Immature natural killer cell (primary cell): ENCODE measurements at regions not wholly inside any gene's neighbourhood (a gene's known extent, or its start where the extent isn't known, plus 50 kb on each side); places are given as distances from the start of the nearest gene placed in this dataset.
"Not testable (repeated sequence)": the region's sequence is repeated elsewhere in the genome, so short reads cannot be mapped to it uniquely, and the experiment has no call there.

Experiments used
- DNase-seq, 3 donors: peaks; one replicate each; pipeline ENCODE4 v3.0.0; 2022; ENCODE audit warnings: mixed read lengths in 1 of 3
- H3K27ac Mint-ChIP-seq, 6 donors: one replicate each; pipeline ENCODE4 v1.8.0; 2020; ENCODE audit warnings: mixed read lengths in 6 of 6, mild to moderate bottlenecking in 5 of 6, inconsistent platforms in 4 of 6, moderate library complexity in 3 of 6
- H3K27me3 Mint-ChIP-seq, 3 donors: one replicate each; pipeline ENCODE4 v1.8.0; 2020 to 2021; ENCODE audit warnings: low read depth in 3 of 3, mild to moderate bottlenecking in 3 of 3, mixed read lengths in 3 of 3, moderate library complexity in 3 of 3, inconsistent platforms in 1 of 3
- H3K36me3 Mint-ChIP-seq, 3 donors: one replicate each; pipeline ENCODE4 v1.8.0; 2020; ENCODE audit warnings: mixed read lengths in 3 of 3, inconsistent platforms in 2 of 3, mild to moderate bottlenecking in 2 of 3
- H3K4me1 Mint-ChIP-seq, 2 donors: one replicate each; pipeline ENCODE4 v1.8.0; 2020; ENCODE audit warnings: inconsistent platforms in 2 of 2, mild to moderate bottlenecking in 2 of 2, mixed read lengths in 2 of 2, moderate library complexity in 1 of 2
- H3K4me3 Mint-ChIP-seq, 5 donors: one replicate each; pipeline ENCODE4 v1.8.0; 2020; ENCODE audit warnings: mild to moderate bottlenecking in 5 of 5, mixed read lengths in 5 of 5, inconsistent platforms in 3 of 5, moderate library complexity in 3 of 5
- H3K9me3 Mint-ChIP-seq, 6 donors: one replicate each; pipeline ENCODE4 v1.8.0; 2020; ENCODE audit warnings: mild to moderate bottlenecking in 6 of 6, mixed read lengths in 6 of 6, inconsistent platforms in 4 of 6, moderate library complexity in 3 of 6

GRCh38 chr1:38656726-38657125 is 202.8 kb downstream of the RRAGC start:
- Mint-ChIP-seq H3K9me3 (no peaks in the 10 kb centered on the region), H3K36me3 (no peaks in the 10 kb centered on the region), H3K27ac (no peak overlapping the region), H3K4me3 (no peak overlapping the region), H3K27me3 (peaks cover 2 to 9% (median 4%) of the 10 kb centered on the region in 3 donors), H3K4me1 (no peaks in the 10 kb centered on the region)
- DNase-seq: no peak

DNA sequence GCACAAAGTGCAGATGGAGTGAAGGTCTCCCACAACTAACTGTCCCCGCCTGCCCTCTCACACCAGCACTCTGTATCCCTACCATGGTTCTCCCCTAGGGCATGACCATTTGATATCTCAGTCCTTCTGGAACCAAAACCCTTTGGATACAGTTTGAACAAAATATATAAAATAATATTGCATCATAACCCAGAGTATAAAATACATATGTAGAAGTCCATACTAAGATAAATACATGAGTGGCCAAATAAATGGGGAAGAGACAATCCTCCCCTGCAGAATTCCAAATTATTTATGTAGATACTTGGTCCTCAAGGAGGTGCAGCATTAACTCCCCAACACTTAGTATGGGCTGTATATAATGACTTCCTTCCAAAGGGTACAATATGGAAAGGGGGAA is 207.4 kb downstream of the RRAGC start:
- no peak overlapping the region for H3K4me3 Mint-ChIP-seq
- no peaks in the 10 kb centered on the region for H3K4me1 Mint-ChIP-seq
- no peak overlapping the region for H3K27ac Mint-ChIP-seq
- H3K27me3 Mint-ChIP-seq: peaks cover 0 to 8% (median 4%) of the 10 kb centered on the region in 3 donors
- DNase-seq: no peak
- no peaks in the 10 kb centered on the region for H3K36me3 Mint-ChIP-seq
- no peaks in the 10 kb centered on the region for H3K9me3 Mint-ChIP-seq

DNA sequence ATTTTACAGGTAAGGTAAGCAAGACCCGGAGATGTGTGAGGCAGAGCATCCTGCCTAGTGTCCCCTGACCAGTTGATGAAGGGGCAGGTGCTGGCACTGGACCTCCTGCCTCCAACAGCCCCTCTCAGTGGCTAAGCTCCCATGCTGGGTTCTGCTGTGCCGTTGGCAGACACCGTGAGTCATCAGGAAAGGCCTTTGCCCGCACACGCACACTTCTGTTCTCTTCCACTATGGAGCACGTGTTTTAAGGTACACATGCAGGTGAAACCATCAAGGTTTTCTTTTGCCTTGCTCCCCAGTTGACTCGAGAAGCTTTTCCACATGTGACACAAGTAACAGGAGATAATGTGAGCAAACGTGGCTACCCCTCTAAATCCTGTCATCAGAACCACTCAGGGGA is 207.9 kb downstream of the RRAGC start:
- H3K27me3 Mint-ChIP-seq: peaks cover 0 to 7% (median 4%) of the 10 kb centered on the region in 3 donors
- H3K36me3 Mint-ChIP-seq: no peaks in the 10 kb centered on the region
- H3K4me1 Mint-ChIP-seq: no peaks in the 10 kb centered on the region
- DNase-seq: no peak
- no peak overlapping the region for H3K27ac Mint-ChIP-seq
- no peaks in the 10 kb centered on the region for H3K9me3 Mint-ChIP-seq
- no peak overlapping the region for H3K4me3 Mint-ChIP-seq

GRCh38 chr1:38648417-38648816 is 211.2 kb downstream of the RRAGC start:
- Mint-ChIP-seq H3K9me3 (no peaks in the 10 kb centered on the region), H3K4me1 (no peaks in the 10 kb centered on the region), H3K36me3 (no peaks in the 10 kb centered on the region), H3K27ac (no peak overlapping the region), H3K27me3 (peaks cover 4 to 9% (median 6%) of the 10 kb centered on the region in 3 donors), H3K4me3 (no peak overlapping the region)
- no peak for DNase-seq

- not testable (repeated sequence) for H3K36me3 Mint-ChIP-seq, H3K4me3 Mint-ChIP-seq, H3K4me1 Mint-ChIP-seq, H3K9me3 Mint-ChIP-seq, DNase-seq, H3K27ac Mint-ChIP-seq, H3K27me3 Mint-ChIP-seq
Measured at GRCh38 chr1:38647341-38647740, 212.2 kb downstream of the RRAGC start.

- Mint-ChIP-seq H3K4me1 (no peaks in the 10 kb centered on the region), H3K27ac (no peak overlapping the region), H3K9me3 (no peaks in the 10 kb centered on the region), H3K36me3 (no peaks in the 10 kb centered on the region), H3K27me3 (peaks cover 6 to 12% (median 7%) of the 10 kb centered on the region in 3 donors), H3K4me3 (no peak overlapping the region)
- DNase-seq: no peak
Measured at GRCh38 chr1:38644092-38644491, 215.5 kb downstream of the RRAGC start.

DNA sequence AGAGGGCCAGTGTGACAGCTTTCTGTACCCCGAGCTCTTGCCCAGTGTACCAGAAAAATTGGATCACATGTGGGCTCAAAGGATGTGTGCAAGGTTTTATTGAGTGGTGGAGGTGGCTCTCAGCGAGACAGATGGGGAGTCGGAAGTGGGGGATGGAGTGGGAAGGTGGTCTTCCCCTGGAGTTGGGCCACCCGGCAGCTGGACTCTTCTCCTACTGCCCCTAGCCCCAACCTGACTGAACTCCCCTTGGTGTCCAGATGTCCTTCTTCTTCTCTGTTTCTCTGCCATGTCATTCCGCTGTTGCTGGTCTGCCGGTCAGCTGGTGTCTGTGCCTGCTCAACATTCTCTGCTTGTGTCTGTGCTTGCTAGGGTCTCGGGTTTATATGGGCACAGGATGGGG is 217.9 kb downstream of the RRAGC start:
- no peak overlapping the region for H3K27ac Mint-ChIP-seq
- no peaks in the 10 kb centered on the region for H3K36me3 Mint-ChIP-seq
- no peak overlapping the region for H3K4me3 Mint-ChIP-seq
- no peaks in the 10 kb centered on the region for H3K9me3 Mint-ChIP-seq
- no peaks in the 10 kb centered on the region for H3K4me1 Mint-ChIP-seq
- no peak for DNase-seq
- H3K27me3 Mint-ChIP-seq: peaks cover 6 to 16% (median 11%) of the 10 kb centered on the region in 3 donors

DNA sequence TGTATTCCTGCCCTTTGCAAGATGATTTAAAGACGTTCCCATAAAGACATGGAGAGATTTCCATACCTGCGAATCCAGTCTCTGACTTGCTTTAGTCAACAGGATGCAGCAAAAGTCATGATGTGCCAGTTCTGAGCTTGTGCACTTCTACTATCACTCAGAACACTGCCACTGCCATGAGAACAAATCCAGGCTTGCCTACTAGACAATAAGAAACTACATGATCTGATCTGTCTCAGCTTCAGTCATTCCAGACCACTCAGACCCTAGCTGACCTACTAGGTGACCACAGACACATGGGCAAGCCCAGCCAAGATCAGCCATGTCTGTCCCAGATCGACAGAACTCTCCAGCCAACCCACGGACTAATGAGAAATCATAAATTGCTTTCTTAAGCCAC is 219.2 kb downstream of the RRAGC start:
- Mint-ChIP-seq H3K4me1 (no peaks in the 10 kb centered on the region), H3K9me3 (no peaks in the 10 kb centered on the region), H3K27ac (no peak overlapping the region), H3K36me3 (no peaks in the 10 kb centered on the region), H3K4me3 (no peak overlapping the region), H3K27me3 (peaks cover 4 to 12% (median 9%) of the 10 kb centered on the region in 3 donors)
- DNase-seq: no peak

DNA sequence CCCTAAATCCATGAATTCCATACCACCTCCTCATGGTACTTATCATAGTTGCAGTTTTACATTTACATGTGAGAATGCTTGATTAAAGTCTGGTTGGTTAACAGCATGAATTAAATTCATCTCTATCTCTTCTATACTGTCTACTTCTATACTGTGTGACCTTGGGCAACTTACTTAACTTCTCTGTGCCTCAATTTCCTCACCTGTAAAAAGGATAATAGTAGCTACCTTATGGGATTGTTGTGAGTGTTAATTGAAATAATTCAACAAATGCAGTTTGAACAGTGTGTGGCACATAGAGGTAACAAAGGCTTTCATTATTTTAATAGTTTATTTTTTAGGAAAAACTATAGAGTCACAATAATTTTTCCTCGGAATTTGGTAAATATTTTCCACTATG is 231.3 kb downstream of the RRAGC start:
- Mint-ChIP-seq H3K4me1 (no peaks in the 10 kb centered on the region), H3K27ac (no peak overlapping the region), H3K4me3 (no peak overlapping the region), H3K36me3 (no peaks in the 10 kb centered on the region), H3K9me3 (peaks cover 0 to 2% (median 0%) of the 10 kb centered on the region in 6 donors), H3K27me3 (peaks cover 2 to 15% (median 5%) of the 10 kb centered on the region in 3 donors)
- DNase-seq: no peak

DNA sequence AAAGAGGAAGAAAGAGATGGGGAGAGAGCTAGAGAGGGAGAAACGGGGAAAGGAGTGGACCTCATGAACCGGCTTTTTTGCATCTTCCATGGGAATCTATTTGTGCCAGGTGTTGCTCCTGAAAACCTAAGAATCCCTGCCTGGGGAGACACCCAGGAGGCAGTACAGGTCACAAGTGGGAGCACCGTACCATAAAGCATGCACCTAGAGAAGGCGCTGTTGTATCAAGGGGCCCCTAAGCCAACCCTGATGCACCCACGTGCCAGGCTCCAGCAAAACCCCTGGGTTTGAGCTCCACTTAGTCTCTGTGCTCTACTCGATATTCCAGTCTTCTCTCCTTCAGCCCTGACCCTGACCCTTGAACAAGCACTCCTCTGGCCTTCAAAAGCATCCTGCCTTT is 233.6 kb downstream of the RRAGC start:
- peaks cover 0 to 2% (median 0%) of the 10 kb centered on the region in 6 donors for H3K9me3 Mint-ChIP-seq
- H3K4me3 Mint-ChIP-seq: no peak overlapping the region
- peaks cover 2 to 8% (median 3%) of the 10 kb centered on the region in 3 donors for H3K27me3 Mint-ChIP-seq
- no peak for DNase-seq
- H3K27ac Mint-ChIP-seq: no peak overlapping the region
- H3K4me1 Mint-ChIP-seq: no peaks in the 10 kb centered on the region
- no peaks in the 10 kb centered on the region for H3K36me3 Mint-ChIP-seq

DNA sequence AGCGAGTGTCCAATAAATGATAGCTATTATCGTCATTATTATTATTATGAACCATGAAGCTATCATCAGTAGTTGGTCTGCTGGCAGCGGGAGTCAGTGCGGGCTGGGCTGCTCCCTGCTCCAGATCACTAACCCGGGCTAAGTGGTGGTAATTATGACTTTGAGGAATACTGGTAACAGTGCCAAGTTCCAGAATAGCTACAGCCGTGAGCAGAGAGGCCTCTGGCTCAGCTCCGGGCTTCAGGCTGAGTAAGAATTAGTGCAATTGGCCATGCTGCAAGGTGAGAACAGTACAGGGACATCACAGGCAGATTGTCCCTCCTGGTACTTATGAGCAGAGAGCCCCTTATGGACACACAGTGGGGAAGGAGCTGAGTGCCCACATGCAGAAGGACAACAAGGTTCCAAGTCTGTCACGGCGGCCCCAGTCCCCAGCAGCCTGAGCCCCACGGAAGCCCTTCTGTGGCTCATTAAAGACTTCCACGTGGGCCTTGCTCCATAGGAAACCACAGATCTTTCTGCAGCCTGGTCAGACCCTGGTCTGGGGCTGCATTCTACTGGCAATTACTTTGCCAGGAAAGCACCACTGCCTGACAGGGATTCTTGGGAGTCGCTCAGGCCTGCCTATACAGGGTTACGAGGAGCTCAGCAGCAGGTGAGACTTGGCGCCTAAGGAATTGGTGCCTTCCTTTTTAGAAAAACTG is 235.1 kb downstream of the RRAGC start:
- Mint-ChIP-seq H3K4me3 (no peak overlapping the region), H3K27ac (no peak overlapping the region), H3K4me1 (no peaks in the 10 kb centered on the region), H3K36me3 (no peaks in the 10 kb centered on the region), H3K9me3 (no peaks in the 10 kb centered on the region), H3K27me3 (peaks cover 2 to 4% (median 2%) of the 10 kb centered on the region in 3 donors)
- no peak for DNase-seq

DNA sequence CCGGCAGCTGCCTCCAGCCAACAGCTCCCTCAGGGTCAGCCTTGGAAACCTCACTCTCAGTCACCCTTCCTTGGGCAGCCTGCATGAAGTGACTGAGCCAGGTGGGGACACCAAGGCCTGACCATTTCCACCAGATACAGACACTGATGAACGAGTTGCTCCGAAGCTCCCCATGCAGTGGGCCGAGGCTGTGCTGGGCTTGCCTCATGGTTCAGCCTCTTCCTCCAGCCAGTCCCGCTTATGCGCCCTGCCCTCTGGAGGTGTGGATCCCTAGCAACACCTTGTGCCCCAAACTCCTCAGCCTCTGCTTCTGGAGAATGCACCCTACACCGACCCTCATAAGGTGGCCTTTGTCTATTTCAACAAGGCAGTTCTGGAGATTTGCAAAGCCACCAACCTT is 236.0 kb downstream of the RRAGC start:
- H3K4me1 Mint-ChIP-seq: no peaks in the 10 kb centered on the region
- no peak for DNase-seq
- no peak overlapping the region for H3K4me3 Mint-ChIP-seq
- H3K9me3 Mint-ChIP-seq: no peaks in the 10 kb centered on the region
- no peaks in the 10 kb centered on the region for H3K36me3 Mint-ChIP-seq
- H3K27ac Mint-ChIP-seq: no peak overlapping the region
- peaks cover 2 to 8% (median 2%) of the 10 kb centered on the region in 3 donors for H3K27me3 Mint-ChIP-seq

- Mint-ChIP-seq H3K4me1 (no peaks in the 10 kb centered on the region), H3K9me3 (no peaks in the 10 kb centered on the region), H3K36me3 (no peaks in the 10 kb centered on the region), H3K4me3 (no peak overlapping the region), H3K27me3 (peaks cover under 1 to 8% (median 2%) of the 10 kb centered on the region in 3 donors), H3K27ac (no peak overlapping the region)
- no peak for DNase-seq
Measured at GRCh38 chr1:38622197-38622596, 237.4 kb downstream of the RRAGC start.

GRCh38 chr1:38616846-38617245 is 242.7 kb downstream of the RRAGC start:
- Mint-ChIP-seq H3K4me3 (no peak overlapping the region), H3K9me3 (no peaks in the 10 kb centered on the region), H3K36me3 (no peaks in the 10 kb centered on the region), H3K27me3 (peaks cover 4 to 11% (median 6%) of the 10 kb centered on the region in 3 donors), H3K27ac (no peak overlapping the region), H3K4me1 (no peaks in the 10 kb centered on the region)
- DNase-seq: no peak

DNA sequence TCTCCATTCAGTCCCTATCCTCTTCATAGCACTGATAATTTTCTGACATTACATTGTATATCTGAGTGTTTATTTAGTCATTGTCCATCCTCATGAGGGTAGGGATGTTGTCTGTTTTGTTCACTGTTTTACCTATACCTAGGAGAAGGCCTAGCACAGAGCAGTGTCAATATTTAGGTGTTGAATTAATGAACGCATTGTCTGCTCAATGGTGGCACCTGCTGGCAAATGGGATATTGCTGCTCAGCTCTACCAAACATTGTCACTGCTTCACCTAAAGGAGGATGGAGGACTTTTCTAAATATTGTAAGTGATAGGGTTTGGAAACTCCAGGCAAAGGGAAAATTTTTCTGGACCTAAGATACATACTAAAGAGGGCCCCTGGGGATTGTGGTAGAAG is 243.9 kb downstream of the RRAGC start:
- no peaks in the 10 kb centered on the region for H3K9me3 Mint-ChIP-seq
- no peak for DNase-seq
- H3K36me3 Mint-ChIP-seq: no peaks in the 10 kb centered on the region
- H3K27ac Mint-ChIP-seq: no peak overlapping the region
- H3K27me3 Mint-ChIP-seq: peaks cover 4 to 12% (median 7%) of the 10 kb centered on the region in 3 donors
- H3K4me3 Mint-ChIP-seq: no peak overlapping the region
- H3K4me1 Mint-ChIP-seq: no peaks in the 10 kb centered on the region
